HG03175 (cell line): ENCODE measurements at regions not wholly inside any gene's neighbourhood (a gene's known extent, or its start where the extent isn't known, plus 50 kb on each side); places are given as distances from the start of the nearest gene placed in this dataset.

ENCODE experiments used
- ATAC-seq: cut with Tn5 transposase; IDR thresholded peaks from one replicate; pipeline ENCODE4 v1.9.1; 2021; ENCODE audit warnings: mild to moderate bottlenecking, moderate library complexity; ENCODE audit not compliant: unreplicated experiment

GRCh38 chr11:116107229-116107628 is 603.0 kb upstream of the CADM1 start:
- ATAC-seq, result no peak

- no peak for ATAC-seq
Measured at GRCh38 chr11:116104498-116105174, 600.4 kb upstream of the CADM1 start.

DNA sequence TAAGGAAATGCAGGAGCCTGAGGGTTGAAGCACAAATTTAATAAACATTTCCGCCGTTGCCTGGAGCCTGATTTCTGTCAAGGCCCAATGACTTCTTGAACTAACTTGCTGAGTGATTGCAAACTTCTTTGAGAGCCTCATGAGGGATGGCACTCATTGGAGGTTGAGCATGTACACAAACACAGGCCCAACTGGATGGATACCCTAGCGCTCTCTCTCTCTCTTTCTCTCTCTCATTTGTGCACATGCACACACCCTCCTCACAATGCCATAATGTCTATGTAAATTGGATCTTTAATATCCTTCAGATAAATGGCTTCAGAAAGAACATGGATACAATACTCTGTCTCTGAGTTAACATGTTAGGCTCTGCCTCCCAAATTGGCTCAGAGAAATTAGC is 597.7 kb upstream of the CADM1 start:
- no peak for ATAC-seq

DNA sequence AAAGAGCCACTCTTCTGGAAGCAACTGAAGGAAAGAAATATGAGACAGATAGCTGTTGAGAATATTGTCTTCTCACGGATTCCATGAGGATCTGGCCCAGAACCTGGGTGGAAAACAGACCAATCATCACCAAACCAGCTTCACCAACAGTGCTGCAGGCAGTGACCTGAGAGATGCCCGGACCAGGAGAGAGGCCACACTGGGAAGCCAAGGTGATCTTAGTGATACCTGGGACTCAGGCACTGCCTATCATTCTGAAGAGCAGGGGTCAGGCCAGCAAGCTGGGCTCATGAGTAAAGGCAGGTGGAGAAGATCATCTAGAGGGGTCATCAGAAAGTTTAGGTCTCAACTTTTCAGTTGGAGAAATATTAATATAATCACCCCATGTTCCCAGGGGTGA is 595.8 kb upstream of the CADM1 start:
- ATAC-seq, result no peak

DNA sequence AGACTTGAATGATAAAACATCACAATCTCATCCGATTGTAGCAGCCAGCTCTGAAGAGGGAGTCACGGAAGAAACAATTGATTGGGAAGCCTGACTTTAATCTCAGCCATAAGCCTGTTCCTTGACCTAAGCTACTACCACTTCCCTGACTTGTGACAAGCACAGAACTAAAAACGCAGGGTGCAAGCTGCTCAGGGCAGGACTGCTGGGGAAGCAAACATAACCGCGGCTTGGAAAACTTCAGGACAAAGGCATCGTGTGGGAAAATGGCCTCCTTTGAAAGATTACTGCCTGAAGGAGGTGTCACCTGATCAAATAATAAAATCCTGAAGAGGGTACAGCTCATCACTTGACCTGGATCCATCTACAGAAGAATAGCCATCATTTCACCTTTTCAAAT is 595.3 kb upstream of the CADM1 start:
- ATAC-seq, result no peak

GRCh38 chr11:116096272-116096995 is 592.2 kb upstream of the CADM1 start:
- ATAC-seq, result no peak

DNA sequence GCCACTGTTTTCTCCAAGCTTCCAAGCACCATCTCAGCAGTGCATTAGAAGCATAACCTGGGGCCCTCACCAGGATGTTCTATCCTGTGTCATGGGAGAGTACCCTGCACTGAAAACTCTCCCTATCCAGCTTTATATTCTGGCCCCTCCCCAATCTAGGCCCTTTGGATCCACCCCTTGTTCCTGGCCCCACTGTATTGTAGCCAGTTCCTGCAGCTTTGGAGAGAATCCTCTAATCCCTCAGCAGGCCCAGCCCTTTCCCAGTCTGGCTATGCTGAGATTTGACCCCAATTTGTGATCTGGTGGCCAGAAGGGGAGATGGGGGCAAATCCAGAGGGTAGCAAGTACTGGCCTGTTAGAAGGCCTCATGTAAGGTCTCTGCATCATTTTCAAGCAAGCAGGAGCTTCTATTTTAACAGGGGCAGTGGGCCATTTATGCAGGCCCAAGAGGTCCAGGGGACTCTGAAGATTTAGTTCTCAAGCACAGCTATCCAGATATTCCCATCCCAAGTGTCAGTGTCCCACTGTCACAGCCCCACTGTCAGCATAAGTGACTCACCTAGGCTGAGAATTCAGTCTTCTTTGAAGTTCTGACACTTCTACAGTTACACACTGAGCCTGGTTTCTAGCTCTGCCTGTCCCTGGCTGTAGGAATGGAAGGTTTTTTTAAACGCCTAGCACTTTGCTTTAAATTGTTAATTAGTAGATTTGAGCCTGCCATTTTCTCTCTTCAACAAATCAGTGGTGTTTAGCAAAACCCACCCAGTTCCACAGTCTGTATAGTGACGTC is 589.5 kb upstream of the CADM1 start:
- ATAC-seq, result no peak

DNA sequence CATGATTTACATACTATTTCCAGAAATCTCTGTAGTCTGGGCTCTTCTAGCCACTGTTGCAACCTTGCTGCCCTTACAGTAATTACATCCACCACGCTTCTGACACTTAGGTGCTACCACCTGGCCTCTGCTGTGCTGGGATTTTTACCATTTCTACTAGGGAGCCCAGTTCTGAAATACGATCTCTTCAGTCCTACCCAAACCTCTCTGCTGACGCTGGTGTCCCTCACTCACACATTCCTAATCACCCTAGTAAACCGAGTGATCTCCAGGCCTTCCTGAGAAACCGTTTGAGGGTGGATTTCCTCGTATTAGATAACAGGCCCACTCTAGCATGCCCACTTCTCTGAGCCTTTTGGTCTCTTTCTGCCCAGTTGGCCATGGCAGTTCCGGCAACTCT is 588.9 kb upstream of the CADM1 start:
- no peak for ATAC-seq

DNA sequence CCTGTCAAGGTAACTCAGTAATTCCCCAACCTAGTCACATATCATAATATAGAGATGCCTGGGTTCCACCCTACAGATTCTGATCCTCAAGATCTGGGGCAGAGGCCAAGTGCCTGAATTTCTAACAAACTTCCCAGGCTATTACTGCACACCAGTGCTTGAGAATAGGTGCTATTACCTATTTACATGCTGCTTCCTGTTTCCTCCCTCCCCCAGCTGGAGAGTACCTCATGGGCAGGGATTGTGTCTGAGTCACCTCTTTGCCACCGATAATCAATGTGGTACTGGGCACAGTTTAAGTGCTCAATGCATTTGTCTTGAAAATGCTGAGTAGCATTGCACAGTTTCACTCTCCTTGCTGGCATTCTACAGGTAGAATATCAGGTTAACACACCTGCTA is 582.2 kb upstream of the CADM1 start:
- no peak for ATAC-seq

DNA sequence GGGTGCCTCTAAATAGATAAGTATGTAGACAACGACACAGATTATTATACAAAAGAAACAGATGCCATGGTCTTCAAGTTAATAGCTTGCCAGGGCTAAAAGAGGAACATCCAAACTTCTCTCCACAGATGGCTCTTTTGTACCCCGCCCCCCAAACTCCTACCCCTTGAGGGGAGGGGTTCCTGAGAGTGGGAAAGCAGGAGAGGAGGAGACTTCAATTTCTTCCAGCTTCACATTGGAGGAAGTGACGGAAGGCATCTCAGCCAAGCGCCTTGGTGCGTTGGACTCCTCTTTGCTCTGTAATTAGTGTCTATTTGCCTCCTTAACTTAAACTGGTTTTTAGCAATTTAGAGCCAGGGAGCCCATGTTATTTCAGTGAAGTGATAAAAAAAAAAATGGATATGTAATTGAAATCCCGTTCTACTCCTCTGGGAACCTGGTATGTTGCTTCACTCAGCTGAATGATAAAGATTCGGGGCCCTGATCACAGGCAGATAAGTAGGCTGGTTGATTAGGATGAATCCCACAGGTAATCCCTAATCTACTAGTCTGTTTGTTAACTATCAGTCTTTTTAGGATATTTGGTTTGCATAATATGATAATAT is 580.9 kb upstream of the CADM1 start:
- no peak for ATAC-seq

DNA sequence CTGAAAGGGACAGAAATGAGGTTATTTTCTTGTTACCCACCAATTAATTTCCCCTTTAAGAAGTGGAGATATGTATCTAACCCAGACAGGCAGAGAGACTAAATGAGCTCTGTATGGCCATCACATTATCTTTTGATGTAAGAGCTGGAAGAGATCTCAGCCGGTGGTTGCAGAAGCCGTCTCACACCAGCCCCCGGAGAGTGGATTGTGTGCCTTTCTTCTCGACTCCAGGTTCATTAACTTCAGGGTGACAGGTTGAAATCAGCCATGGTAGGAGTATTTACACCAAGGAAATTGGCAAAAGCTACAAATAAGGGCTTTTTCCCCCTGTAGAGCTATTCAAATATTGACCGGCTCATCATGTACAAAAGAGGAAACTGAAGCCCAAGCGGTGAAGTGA is 580.3 kb upstream of the CADM1 start:
- ATAC-seq, result no peak

DNA sequence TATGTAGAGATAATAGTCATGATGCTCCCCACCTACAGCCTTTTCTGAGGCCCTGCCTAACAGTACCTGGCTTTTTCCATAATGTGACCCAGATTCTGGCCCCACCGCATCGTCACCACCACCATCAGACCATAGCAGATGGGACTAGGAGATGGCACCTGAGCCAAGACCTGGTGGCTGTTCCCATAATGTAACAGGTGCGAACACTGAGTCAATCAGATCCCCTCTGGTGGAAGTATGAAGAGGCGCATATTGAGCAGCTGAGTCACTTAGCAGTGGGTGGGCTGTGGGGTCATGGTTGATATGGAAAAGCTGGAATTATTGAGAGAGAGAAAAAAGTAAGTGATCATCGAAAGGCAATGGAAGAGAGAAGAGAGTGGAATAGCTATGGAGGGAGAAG is 578.0 kb upstream of the CADM1 start:
- no peak for ATAC-seq

GRCh38 chr11:116079580-116079979 is 575.4 kb upstream of the CADM1 start:
- no peak for ATAC-seq

- ATAC-seq, result no peak
Measured at GRCh38 chr11:116078101-116078591, 573.9 kb upstream of the CADM1 start.

DNA sequence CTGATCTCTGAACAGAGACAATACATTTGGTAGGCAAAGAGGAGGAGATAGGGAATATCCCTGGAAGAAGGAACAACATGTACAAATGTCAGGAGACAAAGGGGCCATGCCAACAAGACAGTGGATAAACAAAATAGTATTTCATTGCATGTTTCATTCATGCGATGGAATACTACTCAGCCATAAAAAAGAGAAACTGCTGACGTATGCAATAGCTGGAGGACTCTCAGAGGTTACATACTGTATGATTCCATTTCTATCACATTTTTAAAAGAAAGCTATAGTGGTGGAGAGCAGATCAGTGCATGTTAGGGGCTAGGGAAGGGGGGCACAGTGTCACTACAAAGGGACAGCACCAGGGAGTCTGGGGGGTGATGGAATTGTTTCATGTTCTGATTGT is 572.9 kb upstream of the CADM1 start:
- no peak for ATAC-seq

DNA sequence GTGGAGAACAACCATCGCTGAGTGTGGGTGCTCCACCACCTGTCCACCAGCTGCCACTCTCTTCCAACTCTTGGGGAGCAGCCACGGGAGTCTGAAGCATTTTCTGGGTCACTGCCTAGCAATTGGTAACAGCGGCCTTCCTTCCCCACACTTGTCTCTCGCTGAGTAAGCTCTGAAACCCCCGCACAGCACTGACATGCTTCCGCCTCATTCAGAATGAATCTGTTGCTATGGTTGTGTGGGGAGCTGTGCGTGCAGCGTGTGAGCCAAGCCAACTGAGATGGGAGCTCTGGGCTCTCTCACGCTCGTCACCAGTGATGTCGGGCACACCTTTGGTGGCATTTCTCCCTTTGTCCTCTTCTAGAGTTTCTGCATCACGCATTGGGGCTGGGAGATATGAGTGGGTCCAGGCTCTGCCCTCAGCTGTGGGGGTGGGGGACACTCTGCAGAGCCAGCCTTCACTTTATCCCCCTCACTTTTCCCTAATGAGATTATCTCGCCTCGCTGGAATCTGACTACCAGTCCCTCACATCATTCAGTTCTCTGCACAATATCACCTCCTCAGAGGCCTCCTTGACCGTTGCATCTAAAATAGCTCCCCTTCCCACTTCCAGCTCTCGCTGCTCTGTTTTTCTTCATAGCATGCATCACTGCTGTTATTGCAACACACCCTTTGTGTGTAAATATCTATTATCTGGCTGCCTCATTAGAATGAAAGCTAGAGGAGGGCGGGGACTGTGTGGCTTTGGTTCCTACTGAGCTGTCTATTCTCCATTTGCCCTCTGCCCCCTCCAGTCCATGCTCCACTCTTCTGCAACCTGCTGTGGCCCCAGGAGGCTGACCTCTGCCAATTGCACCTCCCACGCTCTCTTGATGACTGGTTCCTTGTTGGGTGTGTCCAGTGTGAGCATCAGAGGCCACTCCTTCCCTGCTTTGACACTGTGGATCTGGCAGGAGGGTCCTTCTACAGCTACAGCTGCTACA is 569.9 kb upstream of the CADM1 start:
- ATAC-seq, result peak; percentile 72

- no peak for ATAC-seq
Measured at GRCh38 chr11:116072601-116073410, 568.6 kb upstream of the CADM1 start.

DNA sequence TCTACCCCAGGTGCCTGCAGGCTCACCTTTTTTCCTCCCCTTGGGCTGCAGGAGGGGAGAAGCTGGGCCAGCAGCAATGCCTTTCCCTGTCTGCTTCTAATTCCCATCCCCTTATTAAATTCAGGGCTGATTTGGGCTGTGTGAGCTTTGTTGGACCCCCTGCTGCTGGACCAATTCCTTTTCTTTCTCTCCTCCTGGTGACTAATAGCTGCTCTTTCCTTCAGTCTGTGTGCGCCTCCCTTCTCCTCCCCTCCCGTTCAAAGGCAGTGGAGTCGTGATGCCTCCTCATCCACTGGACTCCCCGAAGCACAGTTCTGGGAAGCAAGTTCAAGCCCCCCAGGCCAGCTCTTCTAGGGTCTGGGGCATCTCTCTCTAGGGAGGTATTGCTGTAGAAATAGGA is 567.9 kb upstream of the CADM1 start:
- no peak for ATAC-seq

GRCh38 chr11:116071241-116071640 is 567.0 kb upstream of the CADM1 start:
- ATAC-seq, result no peak
